ENCODE measurements at regions not wholly inside any gene's neighbourhood (a gene's known extent, or its start where the extent isn't known, plus 50 kb on each side); places are given as distances from the start of the nearest gene placed in this dataset.

GRCh38 chr2:122545821-122546220 is 790.4 kb downstream of the TSN start:
- Histone ChIP-seq H3K4me3 (no peak overlapping the region), H3K27me3 (replicated peaks; ENCODE audit: insufficient read depth) (no peaks in the 10 kb centered on the region), H3K36me3 (no peaks in the 10 kb centered on the region), H3K27ac (no peak overlapping the region), H3K4me1 (ENCODE audit: control insufficient read depth in 1 of 2, low read depth in 2 of 2) (no peaks in the 10 kb centered on the region), H3K9me3 (no peaks in the 10 kb centered on the region)
- no peak for TF ChIP-seq CTCF (IDR thresholded peaks at IDR 0.05)
- DNase-seq (ENCODE audit: low spot score), result no peak
- no peak for ATAC-seq (ENCODE audit: insufficient number of reproducible peaks, low FRiP score, low read depth)

GRCh38 chr2:122562775-122563174 is 807.3 kb downstream of the TSN start:
- DNase-seq (ENCODE audit: low spot score) (no peak), ATAC-seq (ENCODE audit: insufficient number of reproducible peaks, low FRiP score, low read depth) (no peak)
- Histone ChIP-seq H3K27ac (no peak overlapping the region), H3K36me3 (no peaks in the 10 kb centered on the region), H3K4me1 (ENCODE audit: control insufficient read depth in 1 of 2, low read depth in 2 of 2) (no peaks in the 10 kb centered on the region), H3K4me3 (no peak overlapping the region), H3K27me3 (replicated peaks; ENCODE audit: insufficient read depth) (no peaks in the 10 kb centered on the region), H3K9me3 (no peaks in the 10 kb centered on the region)
- no peak for TF ChIP-seq CTCF (IDR thresholded peaks at IDR 0.05)

GRCh38 chr2:122563781-122564180 is 808.3 kb downstream of the TSN start:
- TF ChIP-seq CTCF (IDR thresholded peaks at IDR 0.05), result no peak
- DNase-seq (ENCODE audit: low spot score), result no peak
- ATAC-seq (ENCODE audit: insufficient number of reproducible peaks, low FRiP score, low read depth), result no peak
- Histone ChIP-seq H3K9me3 (no peaks in the 10 kb centered on the region), H3K4me3 (no peak overlapping the region), H3K27ac (no peak overlapping the region), H3K4me1 (ENCODE audit: control insufficient read depth in 1 of 2, low read depth in 2 of 2) (no peaks in the 10 kb centered on the region), H3K36me3 (no peaks in the 10 kb centered on the region), H3K27me3 (replicated peaks; ENCODE audit: insufficient read depth) (no peaks in the 10 kb centered on the region)

GRCh38 chr2:122564843-122565242 is 809.4 kb downstream of the TSN start:
- no peaks in the 10 kb centered on the region for H3K9me3 ChIP-seq
- no peaks in the 10 kb centered on the region for H3K27me3 ChIP-seq (replicated peaks; ENCODE audit: insufficient read depth)
- no peaks in the 10 kb centered on the region for H3K36me3 ChIP-seq
- no peak overlapping the region for H3K27ac ChIP-seq
- DNase-seq (ENCODE audit: low spot score) (no peak), ATAC-seq (ENCODE audit: insufficient number of reproducible peaks, low FRiP score, low read depth) (no peak)
- no peak overlapping the region for H3K4me3 ChIP-seq
- TF ChIP-seq CTCF (IDR thresholded peaks at IDR 0.05), result no peak
- H3K4me1 ChIP-seq (ENCODE audit: control insufficient read depth in 1 of 2, low read depth in 2 of 2), result no peaks in the 10 kb centered on the region

GRCh38 chr2:122565364-122565763 is 809.9 kb downstream of the TSN start:
- DNase-seq (ENCODE audit: low spot score) (no peak), ATAC-seq (ENCODE audit: insufficient number of reproducible peaks, low FRiP score, low read depth) (no peak)
- no peak overlapping the region for H3K4me3 ChIP-seq
- no peaks in the 10 kb centered on the region for H3K36me3 ChIP-seq
- no peaks in the 10 kb centered on the region for H3K27me3 ChIP-seq (replicated peaks; ENCODE audit: insufficient read depth)
- no peaks in the 10 kb centered on the region for H3K4me1 ChIP-seq (ENCODE audit: control insufficient read depth in 1 of 2, low read depth in 2 of 2)
- no peaks in the 10 kb centered on the region for H3K9me3 ChIP-seq
- TF ChIP-seq CTCF (IDR thresholded peaks at IDR 0.05), result no peak
- no peak overlapping the region for H3K27ac ChIP-seq
